A549 (cell line): ENCODE measurements at regions not wholly inside any gene's neighbourhood (a gene's known extent, or its start where the extent isn't known, plus 50 kb on each side); places are given as distances from the start of the nearest gene placed in this dataset.

Source experiments
- ATAC-seq, 2 experiments: fragments of 200-7000 bp in 1 of 2; fragments of >200 bp in 1 of 2; cut with Nextera tagmentation in 1 of 2; cut with Tn5 transposase in 1 of 2; 3 replicates each; pipeline versions ENCODE4 v1.8.0 to v1.9.1; 2018 to 2020; ENCODE audit warnings: mild to moderate bottlenecking in 1 of 2, moderate library complexity in 1 of 2
- CTCF ChIA-PET: fragments of 300-600 bp; sonication (Branson Sonifier 250); formaldehyde crosslinking; extraction: SDS; loops from one replicate; lab custom pipeline; 2021; ENCODE audit warnings: antibody characterized with exemption, inconsistent platforms; lab: Yijun Ruan, JAX
- POLR2A ChIA-PET: fragments of 350-600 bp; formaldehyde crosslinking; extraction: SDS; loops from one replicate; lab custom pipeline; 2021; ENCODE audit warnings: antibody characterized with exemption, inconsistent platforms; lab: Yijun Ruan, JAX
- DNase-seq, 2 experiments: peaks; one replicate each; pipeline versions ENCODE4 v3.0.0 to v3.0.0-alpha.2; 2011 to 2016; ENCODE audit warnings: low read depth in 1 of 2, low spot score in 1 of 2
- FAIRE-seq: peaks from 2 replicates; lab custom pipeline; 2011; peaks lifted over from hg19 to GRCh38; lab: Jason Lieb, UNC
- H3K27ac ChIP-seq, 2 experiments: fragments of >200 bp; sonication (Bioruptor Twin); formaldehyde crosslinking; 3 replicates each; pipeline ENCODE4 v1.5.1; 2016 to 2017
- H3K4me1 ChIP-seq: fragments of >200 bp; sonication (Bioruptor Twin); formaldehyde crosslinking; 3 replicates; pipeline ENCODE4 v1.6.1; 2016
- H3K4me2 ChIP-seq: fragments of >200 bp; sonication (Bioruptor Twin); formaldehyde crosslinking; 3 replicates; pipeline ENCODE4 v1.6.1; 2016
- H3K4me3 ChIP-seq: fragments of >200 bp; sonication (Bioruptor Twin); formaldehyde crosslinking; 3 replicates; pipeline ENCODE4 v1.5.1; 2016
- H3K9me3 ChIP-seq: fragments of >200 bp; sonication (Bioruptor Twin); formaldehyde crosslinking; 3 replicates; pipeline ENCODE4 v1.6.1; 2016
- ATOH8 ChIP-seq: fragments of 250-450 bp; sonication (Bioruptor Pico); IDR thresholded peaks from 2 replicates; pipeline ENCODE4 v1.5.0; 2020; ENCODE audit warnings: low read depth, mild to moderate bottlenecking, moderate library complexity
- BHLHE40 ChIP-seq: IDR thresholded peaks from 2 replicates; pipeline ENCODE4 v1.6.1; 2012; ENCODE audit warnings: low read depth, low read length, inconsistent platforms
- CBX8 ChIP-seq: fragments of 200-600 bp; sonication (generic); IDR thresholded peaks from 2 replicates; pipeline ENCODE4 v1.6.1; 2016
- CHD4 ChIP-seq: fragments of 200-600 bp; sonication (generic); IDR thresholded peaks from 2 replicates; pipeline ENCODE4 v1.6.1; 2016; ENCODE audit warnings: antibody characterized with exemption, mild to moderate bottlenecking, borderline replicate concordance
- EHF ChIP-seq: fragments of 250-450 bp; sonication (Bioruptor Pico); IDR thresholded peaks from 2 replicates; pipeline ENCODE4 v1.5.0; 2020; ENCODE audit warnings: mild to moderate bottlenecking
- EP300 ChIP-seq, 2 experiments: fragments of >200 bp; sonication (Bioruptor Twin); formaldehyde crosslinking; IDR thresholded peaks; 2 replicates in 1 of 2; 3 replicates in 1 of 2; pipeline ENCODE4 v1.6.1; 2016 to 2017
- FOSL2 ChIP-seq, 2 experiments: fragments of 450-650 bp in 1 of 2; fragments of >200 bp in 1 of 2; sonication (Bioruptor Twin) in 1 of 2; formaldehyde crosslinking; IDR thresholded peaks; 2 replicates each; pipeline versions ENCODE4 v1.5.0 to v1.6.1; 2016 to 2020; ENCODE audit warnings: mild to moderate bottlenecking in 1 of 2, moderate library complexity in 1 of 2
- FOXS1 ChIP-seq: fragments of 250-450 bp; sonication (Bioruptor Pico); IDR thresholded peaks from 2 replicates; pipeline ENCODE4 v1.5.0; 2020; ENCODE audit warnings: mild to moderate bottlenecking, moderate library complexity
- HOXB13 ChIP-seq: fragments of 250-450 bp; sonication (Bioruptor Pico); IDR thresholded peaks from 2 replicates; pipeline ENCODE4 v1.5.0; 2020; ENCODE audit warnings: low read depth, mild to moderate bottlenecking, moderate library complexity
- JUN ChIP-seq, 2 experiments: fragments of >200 bp; sonication (Bioruptor Twin); formaldehyde crosslinking; IDR thresholded peaks; 2 replicates in 1 of 2; 3 replicates in 1 of 2; pipeline ENCODE4 v1.6.1; 2016 to 2017
- JUNB ChIP-seq: fragments of >200 bp; sonication (Bioruptor Twin); formaldehyde crosslinking; IDR thresholded peaks from 2 replicates; pipeline ENCODE4 v1.6.1; 2016
- KDM1A ChIP-seq: fragments of 200-600 bp; sonication (generic); IDR thresholded peaks from 2 replicates; pipeline ENCODE4 v1.6.1; 2016; ENCODE audit warnings: low read depth, mild to moderate bottlenecking
- MAFK ChIP-seq: fragments of 450-650 bp; IDR thresholded peaks from 2 replicates; pipeline ENCODE4 v1.6.1; 2014; ENCODE audit not compliant: partially characterized antibody
- MAZ ChIP-seq: fragments of 150-350 bp; IDR thresholded peaks from 2 replicates; pipeline ENCODE4 v1.6.1; 2014; ENCODE audit warnings: antibody characterized with exemption, low read depth, low read length, borderline replicate concordance
- RFX5 ChIP-seq: fragments of 450-650 bp; IDR thresholded peaks from 2 replicates; pipeline ENCODE4 v1.7.1; 2014; ENCODE audit warnings: antibody characterized with exemption, mild to moderate bottlenecking, moderate library complexity
- TP53 ChIP-seq: fragments of 250-450 bp; sonication (Bioruptor Pico); IDR thresholded peaks from 2 replicates; pipeline ENCODE4 v1.5.0; 2021; ENCODE audit warnings: mild to moderate bottlenecking, moderate library complexity
- ZNF302 ChIP-seq: fragments of 250-450 bp; sonication (Bioruptor Pico); IDR thresholded peaks from 2 replicates; pipeline ENCODE4 v1.9.0; 2021; ENCODE audit warnings: inconsistent platforms, mild to moderate bottlenecking, moderate library complexity
- WGBS: methylation state at CpG from one replicate; pipeline ENCODE4 v1.1.6; 2017; ENCODE audit errors: missing lambda C conversion rate; 5-methylcytosine and 5-hydroxymethylcytosine counted together
- TF ChIP-seq, protein P1 (sequence below): fragments of >200 bp; sonication (Bioruptor Twin); formaldehyde crosslinking; IDR thresholded peaks from 3 replicates; pipeline ENCODE4 v1.5.1; 2016

GRCh38 chr12:91935296-91935695 is 210.3 kb downstream of the BTG1 start:
- TF ChIP-seq EP300 (IDR thresholded peaks at IDR 0.05) (no peak), MAZ (no peak), JUNB (no peak), KDM1A (no peak), ATOH8 (CRISPR knock-in tag) (no peak), TP53 (CRISPR knock-in tag) (no peak), CBX8 (no peak), FOSL2 (IDR thresholded peaks at IDR 0.05) (no peak), FOSL2 (CRISPR knock-in tag; IDR thresholded peaks at IDR 0.05) (no peak)
- TF ChIP-seq, protein P1, sequence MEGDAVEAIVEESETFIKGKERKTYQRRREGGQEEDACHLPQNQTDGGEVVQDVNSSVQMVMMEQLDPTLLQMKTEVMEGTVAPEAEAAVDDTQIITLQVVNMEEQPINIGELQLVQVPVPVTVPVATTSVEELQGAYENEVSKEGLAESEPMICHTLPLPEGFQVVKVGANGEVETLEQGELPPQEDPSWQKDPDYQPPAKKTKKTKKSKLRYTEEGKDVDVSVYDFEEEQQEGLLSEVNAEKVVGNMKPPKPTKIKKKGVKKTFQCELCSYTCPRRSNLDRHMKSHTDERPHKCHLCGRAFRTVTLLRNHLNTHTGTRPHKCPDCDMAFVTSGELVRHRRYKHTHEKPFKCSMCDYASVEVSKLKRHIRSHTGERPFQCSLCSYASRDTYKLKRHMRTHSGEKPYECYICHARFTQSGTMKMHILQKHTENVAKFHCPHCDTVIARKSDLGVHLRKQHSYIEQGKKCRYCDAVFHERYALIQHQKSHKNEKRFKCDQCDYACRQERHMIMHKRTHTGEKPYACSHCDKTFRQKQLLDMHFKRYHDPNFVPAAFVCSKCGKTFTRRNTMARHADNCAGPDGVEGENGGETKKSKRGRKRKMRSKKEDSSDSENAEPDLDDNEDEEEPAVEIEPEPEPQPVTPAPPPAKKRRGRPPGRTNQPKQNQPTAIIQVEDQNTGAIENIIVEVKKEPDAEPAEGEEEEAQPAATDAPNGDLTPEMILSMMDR: no peak
- H3K4me2 ChIP-seq: no peak overlapping the region
- H3K4me3 ChIP-seq: no peak overlapping the region
- FAIRE-seq: no peak
- H3K27ac ChIP-seq: no peak overlapping the region
- no peaks in the 10 kb centered on the region for H3K9me3 ChIP-seq
- WGBS: 95% methylated on average over 2 of the region's 2 CpGs
- H3K4me1 ChIP-seq: peaks cover 21% of the 10 kb centered on the region; the same call in 2 of the 3 replicates
- ChIA-PET CTCF (interaction anchor here (1.0 kb wide), 1 partner anchor 12 kb away, joined by 3 read pairs; no protein-coding TSS in a partner anchor), POLR2A (interaction anchor here (1.0 kb wide), 1 partner anchor 210 kb away, joined by 3 read pairs; the partner anchor contains the start of gene BTG1)
- no peak for DNase-seq
- ATAC-seq: no peak

GRCh38 chr12:91931111-91931510 is 214.5 kb downstream of the BTG1 start:
- peak; percentile 18 to 65; a peak in 3 of 6 replicates for ATAC-seq
- Histone ChIP-seq H3K27ac (peak overlapping the region; percentile 6 to 30; a peak in 3 of 6 replicates), H3K9me3 (0 out of 3 replicates have a peak, but pooled peaks cover 6% of the 10 kb centered on the region), H3K4me2 (peak overlapping the region; percentile 36), H3K4me3 (no peak overlapping the region)
- CTCF ChIA-PET: interaction anchor here (0.9 to 1.8 kb wide), 3 partner anchors 11 to 549 kb away, joined by 3 to 5 read pairs (median 3); no protein-coding TSS in a partner anchor
- POLR2A ChIA-PET: no interaction called here
- peak; percentile 49 for FAIRE-seq
- WGBS: 16% methylated on average over 2 of the region's 2 CpGs
- peak in 1 of 2 experiments; percentile 61 for DNase-seq
- no peak for TF ChIP-seq EHF
- TF ChIP-seq FOXS1 (CRISPR knock-in tag): no peak
- no peak for TF ChIP-seq BHLHE40
- TF ChIP-seq JUNB: no peak
- TF ChIP-seq RFX5: no peak
- TF ChIP-seq, all 56 proteins: peak for 0
- H3K4me1 ChIP-seq: peaks cover 35% of the 10 kb centered on the region

DNA sequence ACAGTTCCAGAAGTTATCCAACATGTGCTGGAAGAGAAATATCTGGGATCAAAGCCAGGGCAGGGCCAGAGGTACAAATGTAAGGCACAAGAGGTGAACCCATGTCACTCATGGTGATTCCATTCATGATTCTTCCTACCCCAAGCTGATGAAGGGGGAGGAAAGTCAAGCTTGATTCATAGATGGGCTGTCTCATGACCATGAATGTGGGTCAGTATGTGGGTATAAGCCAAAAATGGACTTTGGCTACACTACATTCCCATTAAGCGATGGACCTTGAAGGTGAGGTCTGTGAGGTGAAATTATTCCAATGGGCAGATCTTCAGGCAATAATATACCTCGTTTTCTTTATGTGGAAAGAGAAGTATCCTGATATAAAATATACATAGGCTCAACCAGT is 217.1 kb downstream of the BTG1 start:
- no peak overlapping the region for H3K4me2 ChIP-seq
- no peak for TF ChIP-seq ZNF302
- no peak for TF ChIP-seq JUNB
- TF ChIP-seq JUN (IDR thresholded peaks at IDR 0.05): no peak
- no peak for TF ChIP-seq HOXB13 (CRISPR knock-in tag)
- no peak for TF ChIP-seq MAFK
- no peak for TF ChIP-seq FOXS1 (CRISPR knock-in tag)
- no peak for TF ChIP-seq CBX8
- TF ChIP-seq CHD4: no peak
- TF ChIP-seq, all 56 proteins: peak for 0
- ATAC-seq: no peak
- Histone ChIP-seq H3K4me1 (peaks cover 32% of the 10 kb centered on the region), H3K9me3 (0 out of 3 replicates have a peak, but pooled peaks cover 6% of the 10 kb centered on the region), H3K4me3 (no peak overlapping the region), H3K27ac (peak overlapping the region in 1 of 2 experiments; percentile 14; a peak in 2 of 6 replicates)
- no peak for DNase-seq
- CTCF ChIA-PET: no interaction called here
- 73% methylated on average over 2 of the region's 2 CpGs for WGBS
- no peak for FAIRE-seq
- POLR2A ChIA-PET: no interaction called here
